HEK293T (cell line): ENCODE measurements at regions not wholly inside any gene's neighbourhood (a gene's known extent, or its start where the extent isn't known, plus 50 kb on each side); places are given as distances from the start of the nearest gene placed in this dataset.

ENCODE experiments used
- CTBP1 ChIP-seq: fragments of 450-650 bp; IDR thresholded peaks from 2 replicates; pipeline ENCODE4 v1.6.1; 2016; ENCODE audit warnings: borderline replicate concordance
- ELF4 ChIP-seq: fragments of 450-650 bp; IDR thresholded peaks from 2 replicates; pipeline ENCODE4 v1.6.1; 2017; ENCODE audit warnings: antibody characterized with exemption
- FOXK2 ChIP-seq: fragments of 450-650 bp; IDR thresholded peaks from 2 replicates; pipeline ENCODE4 v1.6.1; 2016; ENCODE audit warnings: mild to moderate bottlenecking
- FOXM1 ChIP-seq: fragments of 450-650 bp; IDR thresholded peaks from 2 replicates; pipeline ENCODE4 v1.6.1; 2017; ENCODE audit warnings: mild to moderate bottlenecking, borderline replicate concordance
- LEF1 ChIP-seq: fragments of 450-650 bp; IDR thresholded peaks from 2 replicates; pipeline ENCODE4 v1.6.1; 2017; ENCODE audit warnings: mild to moderate bottlenecking, borderline replicate concordance
- NFRKB ChIP-seq: fragments of 450-650 bp; IDR thresholded peaks from 2 replicates; pipeline ENCODE4 v1.6.1; 2016; ENCODE audit warnings: mild to moderate bottlenecking, moderate library complexity
- SP1 ChIP-seq: fragments of 450-650 bp; IDR thresholded peaks from 2 replicates; pipeline ENCODE4 v1.6.1; 2017
- TARDBP ChIP-seq: fragments of 450-650 bp; IDR thresholded peaks from 2 replicates; pipeline ENCODE4 v1.6.1; 2016
- ZNF384 ChIP-seq: fragments of 450-650 bp; IDR thresholded peaks from 2 replicates; pipeline ENCODE4 v1.6.1; 2016
- TF ChIP-seq, protein P1 (sequence below): fragments of 450-650 bp; IDR thresholded peaks from 2 replicates; pipeline ENCODE4 v1.6.1; 2016

DNA sequence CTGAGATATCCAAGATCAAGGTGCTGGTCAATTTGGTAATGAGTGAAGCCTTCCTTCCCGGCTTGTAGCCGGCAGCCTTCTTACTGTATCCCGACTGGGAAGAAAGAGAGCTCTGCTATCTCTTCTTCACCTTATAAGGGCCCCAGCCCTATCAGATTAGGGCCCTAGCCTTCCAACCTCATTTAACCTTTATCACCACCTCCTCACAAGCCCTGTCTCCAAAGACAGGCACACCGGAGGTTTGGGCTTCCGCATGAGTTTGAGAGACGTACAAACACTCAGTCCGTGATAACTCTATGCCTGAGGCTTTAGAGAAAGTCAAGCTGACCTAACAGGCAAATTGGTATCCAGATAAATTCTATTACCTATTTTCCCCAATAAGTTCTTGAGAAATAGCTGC, 243.9 kb downstream of the OPA1 start:
- TF ChIP-seq LEF1 (no peak), CTBP1 (no peak), ZNF384 (no peak), FOXM1 (no peak), NFRKB (no peak), TARDBP (no peak), SP1 (no peak), FOXK2 (no peak), ELF4 (no peak)
- TF ChIP-seq, protein P1, sequence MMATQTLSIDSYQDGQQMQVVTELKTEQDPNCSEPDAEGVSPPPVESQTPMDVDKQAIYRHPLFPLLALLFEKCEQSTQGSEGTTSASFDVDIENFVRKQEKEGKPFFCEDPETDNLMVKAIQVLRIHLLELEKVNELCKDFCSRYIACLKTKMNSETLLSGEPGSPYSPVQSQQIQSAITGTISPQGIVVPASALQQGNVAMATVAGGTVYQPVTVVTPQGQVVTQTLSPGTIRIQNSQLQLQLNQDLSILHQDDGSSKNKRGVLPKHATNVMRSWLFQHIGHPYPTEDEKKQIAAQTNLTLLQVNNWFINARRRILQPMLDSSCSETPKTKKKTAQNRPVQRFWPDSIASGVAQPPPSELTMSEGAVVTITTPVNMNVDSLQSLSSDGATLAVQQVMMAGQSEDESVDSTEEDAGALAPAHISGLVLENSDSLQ = no peak
